ENCODE measurements at regions not wholly inside any gene's neighbourhood (a gene's known extent, or its start where the extent isn't known, plus 50 kb on each side); places are given as distances from the start of the nearest gene placed in this dataset.

GRCh38 chr3:90095811-90096210 lies 988.4 kb downstream of the EPHA3 start:
- no peak overlapping the region for H3K4me3 ChIP-seq (replicated peaks; ENCODE audit: low read depth, low read length)
- no peak for TF ChIP-seq CTCF (IDR thresholded peaks at IDR 0.05; ENCODE audit: low read depth, low read length, missing control alignments)
- no peak for DNase-seq (ENCODE audit: extremely low read depth, low read depth)

- TF ChIP-seq CTCF (IDR thresholded peaks at IDR 0.05; ENCODE audit: low read depth, low read length, missing control alignments) = no peak
- no peak for DNase-seq (ENCODE audit: extremely low read depth, low read depth)
- no peak overlapping the region for H3K4me3 ChIP-seq (replicated peaks; ENCODE audit: low read depth, low read length)
Measured at GRCh38 chr3:90099493-90099892, 992.1 kb downstream of the EPHA3 start.

DNA sequence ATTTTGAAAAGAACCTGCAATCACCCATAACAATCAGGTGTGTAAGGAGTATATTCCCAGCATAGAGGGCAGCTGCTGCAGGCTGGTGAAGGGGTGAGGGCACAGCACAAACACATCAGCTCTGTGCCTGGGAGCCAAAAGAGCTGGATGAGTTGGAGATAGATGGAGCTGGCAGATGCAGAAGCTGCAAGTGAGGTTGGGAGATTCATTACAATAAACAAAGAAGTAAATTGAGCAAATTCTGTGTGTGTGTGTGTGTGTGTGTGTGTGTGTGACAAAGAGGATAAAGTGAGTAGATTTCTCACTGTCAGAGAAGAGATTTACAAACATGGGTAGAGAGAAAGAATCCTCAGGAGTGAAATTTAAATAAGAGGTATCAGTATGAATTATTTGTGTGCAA lies 994.7 kb downstream of the EPHA3 start:
- H3K4me3 ChIP-seq (replicated peaks; ENCODE audit: low read depth, low read length) = no peak overlapping the region
- DNase-seq (ENCODE audit: extremely low read depth, low read depth) = no peak
- no peak for TF ChIP-seq CTCF (IDR thresholded peaks at IDR 0.05; ENCODE audit: low read depth, low read length, missing control alignments)

GRCh38 chr3:90121326-90121725 lies 1013.9 kb downstream of the EPHA3 start:
- no peak for TF ChIP-seq CTCF (IDR thresholded peaks at IDR 0.05; ENCODE audit: low read depth, low read length, missing control alignments)
- no peak for DNase-seq (ENCODE audit: extremely low read depth, low read depth)
- no peak overlapping the region for H3K4me3 ChIP-seq (replicated peaks; ENCODE audit: low read depth, low read length)

DNA sequence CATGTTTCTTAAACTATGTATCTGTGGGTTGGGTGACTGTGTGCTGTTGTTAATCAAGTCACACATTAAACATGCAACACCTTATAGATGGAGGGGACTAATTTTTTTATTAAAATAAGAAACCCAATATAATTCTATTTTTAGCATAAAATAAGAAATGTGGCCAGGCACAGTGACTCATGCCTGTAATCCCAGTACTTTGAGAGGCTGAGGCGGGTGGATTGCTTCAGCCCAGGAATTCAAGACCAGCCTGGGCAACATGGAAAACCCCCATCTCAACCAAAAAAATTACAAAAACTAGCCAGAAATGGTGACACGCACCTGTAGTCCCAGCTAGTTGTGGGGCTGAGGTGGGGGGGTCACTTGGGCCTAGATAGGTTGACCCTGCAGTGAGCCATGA lies 1021.0 kb downstream of the EPHA3 start:
- TF ChIP-seq CTCF (IDR thresholded peaks at IDR 0.05; ENCODE audit: low read depth, low read length, missing control alignments) = no peak
- DNase-seq (ENCODE audit: extremely low read depth, low read depth) = no peak

DNA sequence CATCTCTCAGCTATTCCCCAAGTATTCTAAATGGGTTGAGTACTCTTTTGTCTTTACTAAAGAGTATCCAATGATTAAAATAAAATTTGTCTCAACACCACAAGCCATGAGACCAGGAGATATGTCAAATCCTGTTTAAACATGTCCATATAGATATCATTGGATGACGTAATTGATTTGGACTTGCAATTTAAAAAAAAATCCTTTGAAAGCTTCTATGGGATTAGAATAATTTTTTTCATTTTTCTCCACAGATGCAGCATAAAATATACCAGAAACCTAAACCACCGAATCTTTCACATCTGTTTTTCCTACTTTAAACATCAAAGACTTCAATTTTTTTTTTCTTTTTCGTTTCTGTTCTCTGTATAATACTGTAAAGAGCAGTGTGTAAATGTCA lies 1022.3 kb downstream of the EPHA3 start:
- no peak for DNase-seq (ENCODE audit: extremely low read depth, low read depth)
- no peak for TF ChIP-seq CTCF (IDR thresholded peaks at IDR 0.05; ENCODE audit: low read depth, low read length, missing control alignments)
- no peak overlapping the region for H3K4me3 ChIP-seq (replicated peaks; ENCODE audit: low read depth, low read length)

More for the DNA sequence above, 1021.0 kb downstream of the EPHA3 start:
- no peak overlapping the region for H3K4me3 ChIP-seq (replicated peaks; ENCODE audit: low read depth, low read length)

DNA sequence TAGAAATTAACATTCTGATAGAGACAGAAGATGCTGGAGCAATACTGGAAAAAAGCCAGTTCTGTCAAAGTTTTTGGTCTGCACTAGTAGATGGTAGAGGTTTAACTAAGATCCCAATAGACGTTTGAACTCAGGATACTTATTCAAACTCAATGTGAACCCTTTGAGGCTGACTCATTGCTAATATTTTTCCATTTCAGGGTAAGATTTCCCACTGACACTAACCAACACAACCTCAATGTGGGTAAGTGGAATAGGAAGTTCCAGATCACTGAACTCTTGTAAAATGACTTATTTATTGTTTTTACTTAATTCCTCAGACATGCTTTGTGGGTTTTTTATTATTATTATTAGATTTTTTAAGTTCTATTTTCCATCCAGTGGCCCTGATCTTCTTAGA lies 1024.8 kb downstream of the EPHA3 start:
- H3K4me3 ChIP-seq (replicated peaks; ENCODE audit: low read depth, low read length) = no peak overlapping the region
- no peak for DNase-seq (ENCODE audit: extremely low read depth, low read depth)
- no peak for TF ChIP-seq CTCF (IDR thresholded peaks at IDR 0.05; ENCODE audit: low read depth, low read length, missing control alignments)
